ENCODE measurements at regions not wholly inside any gene's neighbourhood (a gene's known extent, or its start where the extent isn't known, plus 50 kb on each side); places are given as distances from the start of the nearest gene placed in this dataset.

- TF ChIP-seq, protein P1, sequence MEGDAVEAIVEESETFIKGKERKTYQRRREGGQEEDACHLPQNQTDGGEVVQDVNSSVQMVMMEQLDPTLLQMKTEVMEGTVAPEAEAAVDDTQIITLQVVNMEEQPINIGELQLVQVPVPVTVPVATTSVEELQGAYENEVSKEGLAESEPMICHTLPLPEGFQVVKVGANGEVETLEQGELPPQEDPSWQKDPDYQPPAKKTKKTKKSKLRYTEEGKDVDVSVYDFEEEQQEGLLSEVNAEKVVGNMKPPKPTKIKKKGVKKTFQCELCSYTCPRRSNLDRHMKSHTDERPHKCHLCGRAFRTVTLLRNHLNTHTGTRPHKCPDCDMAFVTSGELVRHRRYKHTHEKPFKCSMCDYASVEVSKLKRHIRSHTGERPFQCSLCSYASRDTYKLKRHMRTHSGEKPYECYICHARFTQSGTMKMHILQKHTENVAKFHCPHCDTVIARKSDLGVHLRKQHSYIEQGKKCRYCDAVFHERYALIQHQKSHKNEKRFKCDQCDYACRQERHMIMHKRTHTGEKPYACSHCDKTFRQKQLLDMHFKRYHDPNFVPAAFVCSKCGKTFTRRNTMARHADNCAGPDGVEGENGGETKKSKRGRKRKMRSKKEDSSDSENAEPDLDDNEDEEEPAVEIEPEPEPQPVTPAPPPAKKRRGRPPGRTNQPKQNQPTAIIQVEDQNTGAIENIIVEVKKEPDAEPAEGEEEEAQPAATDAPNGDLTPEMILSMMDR (IDR thresholded peaks at IDR 0.05) = no peak
- Histone ChIP-seq H3K27ac (no peak overlapping the region), H3K4me3 (no peak overlapping the region)
- no peak for DNase-seq (ENCODE audit: low spot score)
Measured at GRCh38 chr4:96093563-96093962, 253.7 kb downstream of the PDHA2 start.

GRCh38 chr4:96094183-96094582 lies 254.3 kb downstream of the PDHA2 start:
- Histone ChIP-seq H3K4me3 (no peak overlapping the region), H3K27ac (no peak overlapping the region)
- no peak for DNase-seq (ENCODE audit: low spot score)
- TF ChIP-seq, protein P1 (IDR thresholded peaks at IDR 0.05) = no peak

- TF ChIP-seq, protein P1 (IDR thresholded peaks at IDR 0.05) = no peak
- no peak overlapping the region for H3K27ac ChIP-seq
- no peak for DNase-seq (ENCODE audit: low spot score)
- H3K4me3 ChIP-seq = no peak overlapping the region
Measured at GRCh38 chr4:96097040-96097607, 257.2 kb downstream of the PDHA2 start.

DNA sequence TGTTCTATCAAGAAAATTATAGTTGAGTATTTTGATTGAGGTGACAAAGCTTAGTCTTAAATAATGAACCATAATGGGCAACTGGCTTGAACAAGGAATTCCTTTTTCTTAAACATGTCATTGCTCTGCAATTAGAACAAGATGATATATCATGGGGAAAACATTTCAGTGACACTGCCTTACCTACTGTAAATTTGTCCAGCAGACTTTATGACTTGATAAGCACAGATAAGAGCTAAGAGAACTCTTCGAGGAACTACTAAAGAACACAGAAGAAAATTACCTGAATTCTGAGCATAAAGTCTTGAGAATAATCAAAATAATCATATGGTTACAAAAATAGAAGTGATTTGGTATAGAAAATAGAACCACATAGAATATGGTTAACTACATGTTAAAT lies 257.8 kb downstream of the PDHA2 start:
- TF ChIP-seq, protein P1 (IDR thresholded peaks at IDR 0.05) = no peak
- DNase-seq (ENCODE audit: low spot score) = no peak
- Histone ChIP-seq H3K27ac (no peak overlapping the region), H3K4me3 (no peak overlapping the region)

GRCh38 chr4:96099031-96099430 lies 259.1 kb downstream of the PDHA2 start:
- TF ChIP-seq, protein P1 (IDR thresholded peaks at IDR 0.05) = no peak
- DNase-seq (ENCODE audit: low spot score) = no peak
- H3K4me3 ChIP-seq = no peak overlapping the region
- no peak overlapping the region for H3K27ac ChIP-seq

DNA sequence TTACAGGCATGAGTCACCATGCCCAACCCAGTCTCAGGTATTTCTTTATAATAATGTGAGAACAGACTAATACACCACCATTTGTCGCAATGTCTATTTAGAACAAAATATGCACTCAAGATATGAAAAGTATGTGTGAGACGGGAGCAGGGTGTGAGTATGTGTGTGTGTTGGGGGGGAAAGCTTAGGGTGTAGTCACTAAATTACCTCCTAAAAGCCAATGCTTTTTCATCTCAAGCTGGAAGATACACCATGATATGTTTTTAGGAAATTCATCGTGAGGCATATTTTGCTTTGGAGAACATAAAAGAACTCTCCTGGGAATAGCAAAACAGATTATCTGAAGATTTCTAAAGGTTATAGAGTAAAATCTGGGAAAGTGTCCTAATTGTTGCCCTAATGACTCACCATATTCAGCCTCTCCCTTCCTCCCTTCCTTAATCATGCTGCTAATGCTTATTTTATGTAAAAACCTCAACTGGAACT lies 262.7 kb downstream of the PDHA2 start:
- H3K27ac ChIP-seq = no peak overlapping the region
- DNase-seq (ENCODE audit: low spot score) = no peak
- H3K4me3 ChIP-seq = no peak overlapping the region
- TF ChIP-seq, protein P1 (IDR thresholded peaks at IDR 0.05) = no peak

DNA sequence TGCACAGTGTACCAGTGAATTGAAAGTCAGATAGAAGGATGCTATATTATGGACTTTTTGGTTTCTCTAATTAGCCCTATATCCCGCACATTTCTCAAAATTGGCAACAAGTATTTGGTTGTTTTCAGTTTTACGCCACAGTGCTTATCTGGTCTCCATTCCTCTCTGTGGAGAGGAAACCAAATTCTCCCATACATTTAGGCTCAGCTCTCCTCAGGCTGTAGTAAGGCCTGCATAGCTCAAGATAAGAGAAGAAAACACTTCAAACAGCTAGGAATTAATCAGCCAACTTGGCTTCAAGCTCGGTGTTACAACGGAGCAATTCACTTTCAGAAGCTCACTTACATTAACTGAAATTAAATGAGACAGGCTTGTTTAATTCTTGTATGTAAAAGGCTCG lies 263.2 kb downstream of the PDHA2 start:
- TF ChIP-seq, protein P1 (IDR thresholded peaks at IDR 0.05) = no peak
- no peak overlapping the region for H3K4me3 ChIP-seq
- no peak overlapping the region for H3K27ac ChIP-seq
- no peak for DNase-seq (ENCODE audit: low spot score)

All from coronary artery (tissue), 2 donors.